HG03159 (cell line): ENCODE measurements at regions not wholly inside any gene's neighbourhood (a gene's known extent, or its start where the extent isn't known, plus 50 kb on each side); places are given as distances from the start of the nearest gene placed in this dataset.
"Not testable (repeated sequence)": the region's sequence is repeated elsewhere in the genome, so short reads cannot be mapped to it uniquely, and the experiment has no call there.

ENCODE experiments used
- ATAC-seq: cut with Tn5 transposase; IDR thresholded peaks from one replicate; pipeline ENCODE4 v1.9.1; 2021; ENCODE audit warnings: mild to moderate bottlenecking, moderate library complexity; ENCODE audit not compliant: unreplicated experiment

- ATAC-seq, result no peak
Observed at GRCh38 chr1:177891809-177892208, 78.0 kb downstream of the SEC16B start.

- no peak for ATAC-seq
Observed at GRCh38 chr1:177890479-177890878, 79.4 kb downstream of the SEC16B start.

- ATAC-seq, result no peak
Observed at GRCh38 chr1:177884479-177885021, 85.3 kb downstream of the SEC16B start.

- ATAC-seq, result no peak
Observed at GRCh38 chr1:177883581-177883980, 86.3 kb downstream of the SEC16B start.

- ATAC-seq, result no peak
Observed at GRCh38 chr1:177880339-177880891, 89.4 kb downstream of the SEC16B start.

GRCh38 chr1:177877086-177877485 lies 92.8 kb downstream of the SEC16B start:
- no peak for ATAC-seq

- no peak for ATAC-seq
Observed at GRCh38 chr1:177873238-177873637, 96.6 kb downstream of the SEC16B start.

- ATAC-seq, result no peak
Observed at GRCh38 chr1:177872308-177872900, 97.5 kb downstream of the SEC16B start.

GRCh38 chr1:177871613-177872307 lies 98.1 kb downstream of the SEC16B start:
- no peak for ATAC-seq

- no peak for ATAC-seq
Observed at GRCh38 chr1:177869586-177869985, 100.3 kb downstream of the SEC16B start.

GRCh38 chr1:177869011-177869410 lies 100.8 kb downstream of the SEC16B start:
- not testable (repeated sequence) for ATAC-seq

GRCh38 chr1:177865807-177866206 lies 104.1 kb downstream of the SEC16B start:
- no peak for ATAC-seq

GRCh38 chr1:177864538-177865305 lies 105.1 kb downstream of the SEC16B start:
- no peak for ATAC-seq

GRCh38 chr1:177863796-177864195 lies 106.1 kb downstream of the SEC16B start:
- ATAC-seq, result no peak

GRCh38 chr1:177862916-177863315 lies 106.9 kb downstream of the SEC16B start:
- no peak for ATAC-seq

- ATAC-seq, result no peak
Observed at GRCh38 chr1:177859572-177859971, 110.3 kb downstream of the SEC16B start.

GRCh38 chr1:177858332-177858821 lies 111.5 kb downstream of the SEC16B start:
- ATAC-seq, result no peak

GRCh38 chr1:177857285-177857684 lies 112.6 kb downstream of the SEC16B start:
- ATAC-seq, result no peak

GRCh38 chr1:177854951-177855350 lies 114.9 kb downstream of the SEC16B start:
- no peak for ATAC-seq

- no peak for ATAC-seq
Observed at GRCh38 chr1:177849579-177850290, 120.1 kb downstream of the SEC16B start.

- ATAC-seq, result no peak
Observed at GRCh38 chr1:177849130-177849529, 120.7 kb downstream of the SEC16B start.
